GM19395 (cell line): ENCODE measurements at regions not wholly inside any gene's neighbourhood (a gene's known extent, or its start where the extent isn't known, plus 50 kb on each side); places are given as distances from the start of the nearest gene placed in this dataset.
"Not testable (repeated sequence)": the region's sequence is repeated elsewhere in the genome, so short reads cannot be mapped to it uniquely, and the experiment has no call there.

ENCODE experiments used
- ATAC-seq: cut with Tn5 transposase; IDR thresholded peaks from one replicate; pipeline ENCODE4 v1.9.1; 2021; ENCODE audit warnings: mild to moderate bottlenecking, moderate library complexity; ENCODE audit not compliant: unreplicated experiment

DNA sequence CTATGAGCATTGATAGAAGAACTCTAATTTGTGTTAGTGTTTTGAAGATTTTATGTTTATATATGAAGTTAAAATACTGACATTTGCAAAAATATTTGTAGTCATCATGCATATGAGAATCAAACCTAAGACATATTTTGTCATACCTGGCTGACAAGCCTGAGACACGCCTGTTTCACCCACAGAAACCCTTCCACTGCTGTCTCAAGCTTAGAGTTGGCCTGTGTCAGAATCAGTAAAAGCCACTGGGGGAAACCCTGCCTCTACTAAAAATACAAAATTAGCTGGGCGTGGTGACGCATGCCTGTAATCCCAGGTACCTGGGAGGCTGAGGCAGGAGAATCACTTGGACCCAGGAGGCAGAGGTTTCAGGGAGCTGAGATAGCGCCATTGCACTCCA, 218.0 kb upstream of the C1QTNF3 start:
- ATAC-seq: not testable (repeated sequence)

DNA sequence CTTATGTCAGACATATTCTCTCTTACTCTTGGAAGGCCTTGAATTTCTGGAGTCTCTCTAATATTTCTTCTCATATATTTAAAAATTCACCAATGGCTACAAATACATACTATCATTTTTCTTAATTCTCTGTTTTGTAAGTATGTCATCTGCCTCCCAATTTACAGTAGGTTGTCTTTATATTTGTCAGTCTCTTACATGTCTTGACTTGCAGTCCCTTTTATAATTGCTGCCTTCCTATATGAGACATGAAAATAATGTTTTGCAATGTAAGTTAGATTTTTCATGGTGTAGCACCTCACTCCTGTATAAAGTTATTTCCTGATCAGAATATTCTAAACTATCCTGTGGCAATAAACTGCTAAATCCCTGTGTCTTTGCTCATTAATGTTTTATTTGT, 223.1 kb upstream of the C1QTNF3 start:
- not testable (repeated sequence) for ATAC-seq

DNA sequence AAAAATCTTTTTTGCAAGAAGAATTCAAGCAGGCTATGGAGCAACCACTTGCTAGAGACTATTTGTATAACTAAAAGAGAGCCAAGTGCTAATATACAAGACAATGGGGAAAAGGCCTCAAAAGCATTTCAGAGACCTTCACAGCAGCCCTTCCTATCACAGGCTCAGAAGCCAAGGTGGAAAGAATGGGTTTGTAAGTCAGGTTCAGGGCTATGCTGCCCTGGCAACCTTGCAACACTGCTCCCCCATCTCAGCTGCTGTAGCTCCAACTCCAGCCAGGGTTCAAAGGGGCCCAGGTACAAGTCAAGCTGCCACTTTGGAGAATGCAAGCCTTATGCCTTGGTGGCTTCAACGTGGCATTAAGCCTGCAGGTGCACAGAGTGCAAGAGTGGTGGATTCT, 253.7 kb upstream of the C1QTNF3 start:
- ATAC-seq: not testable (repeated sequence)

DNA sequence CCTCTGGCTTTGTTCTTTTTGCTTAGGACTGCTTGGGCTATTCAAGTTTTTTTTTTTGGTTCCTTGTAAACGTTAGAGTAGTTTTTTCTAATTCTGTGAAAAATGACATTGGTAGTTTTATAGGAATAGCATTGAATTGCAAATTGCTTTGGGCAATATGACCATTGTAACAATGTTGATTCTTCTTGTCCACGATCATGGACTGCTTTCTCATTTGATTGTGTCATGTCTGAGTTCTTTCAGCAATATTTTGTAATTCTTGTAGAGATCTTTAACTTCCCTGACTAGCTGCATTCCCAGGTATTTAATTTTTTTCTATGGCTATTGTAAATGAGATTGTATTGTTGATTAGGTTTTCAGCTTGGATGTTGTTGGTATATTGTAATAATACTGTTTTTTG, 286.2 kb upstream of the C1QTNF3 start:
- not testable (repeated sequence) for ATAC-seq

DNA sequence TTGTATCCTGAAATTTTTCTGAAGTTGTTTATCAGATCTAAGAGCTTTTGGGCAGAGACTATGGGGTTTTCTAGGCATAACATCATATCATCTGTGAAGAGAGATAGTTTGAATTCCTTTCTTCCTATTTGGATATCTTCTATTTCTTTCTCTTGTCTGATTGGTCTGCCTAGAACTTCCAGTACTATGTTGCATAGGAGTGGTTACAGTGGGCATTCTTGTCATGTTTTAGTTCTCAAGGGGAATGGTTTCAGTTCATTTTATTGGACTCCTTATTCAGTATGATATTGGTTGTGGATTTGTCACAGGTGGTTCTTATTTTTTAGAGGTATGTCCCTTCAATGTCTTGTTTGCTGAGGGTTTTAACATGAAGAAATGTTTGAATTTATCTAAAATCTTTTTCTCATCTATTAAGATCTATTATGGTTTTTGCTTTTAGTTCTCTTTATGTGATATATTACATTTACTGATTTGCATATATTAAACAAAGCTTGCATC, 286.6 kb upstream of the C1QTNF3 start:
- ATAC-seq: not testable (repeated sequence)

DNA sequence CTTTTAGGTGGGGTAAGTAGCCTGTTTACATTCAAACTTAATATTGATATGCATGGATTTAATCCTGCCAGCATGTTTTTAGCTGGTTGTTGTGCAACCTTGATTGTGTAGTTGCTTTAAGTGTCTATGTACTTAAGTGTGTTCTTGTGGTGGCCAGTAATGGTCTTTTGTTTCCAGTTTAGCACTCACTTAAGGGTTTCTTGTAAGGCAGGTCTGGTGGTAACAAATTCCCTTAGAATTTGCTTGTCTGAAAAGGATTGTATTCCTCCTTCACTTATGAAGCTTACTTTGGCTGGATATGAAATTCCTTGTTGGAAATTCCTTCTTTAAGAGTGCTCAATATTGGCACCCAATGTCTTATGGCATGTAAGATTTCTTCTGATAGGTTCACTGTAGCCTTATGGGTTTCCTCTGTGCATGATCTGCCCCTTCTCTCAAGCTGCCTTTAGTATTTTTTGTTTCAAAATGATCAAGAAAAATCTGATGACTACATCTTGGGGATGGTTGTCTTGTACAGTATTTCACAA, 289.0 kb upstream of the C1QTNF3 start:
- ATAC-seq: not testable (repeated sequence)

DNA sequence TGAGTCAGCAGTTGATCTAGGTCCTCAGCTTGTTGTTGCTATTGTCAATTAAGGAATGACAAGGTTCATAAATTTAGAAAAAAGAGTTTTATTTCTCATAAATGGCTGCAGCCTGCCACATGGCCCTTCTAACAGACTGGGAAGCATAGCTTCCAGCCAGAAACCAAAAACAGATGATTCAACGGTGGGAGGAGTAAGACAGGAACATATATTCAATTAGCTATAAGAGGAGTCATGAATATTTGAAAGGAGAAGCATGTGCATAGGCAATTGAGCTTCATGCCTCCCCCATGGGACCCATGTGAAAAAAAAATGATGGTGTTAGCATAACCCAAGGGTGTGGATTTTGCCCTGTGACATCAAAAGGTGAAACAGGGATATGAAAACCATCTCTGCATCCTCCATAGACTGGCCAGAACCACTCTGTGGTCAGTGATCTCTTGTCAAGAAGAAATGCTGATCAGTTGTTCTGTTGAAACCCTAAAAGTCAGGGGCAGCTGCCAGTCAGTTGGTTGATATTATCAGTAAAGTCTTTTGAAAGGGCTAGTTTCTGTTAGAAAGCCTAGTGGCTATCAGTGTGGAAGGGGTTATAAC, 296.5 kb upstream of the C1QTNF3 start:
- ATAC-seq: not testable (repeated sequence)

DNA sequence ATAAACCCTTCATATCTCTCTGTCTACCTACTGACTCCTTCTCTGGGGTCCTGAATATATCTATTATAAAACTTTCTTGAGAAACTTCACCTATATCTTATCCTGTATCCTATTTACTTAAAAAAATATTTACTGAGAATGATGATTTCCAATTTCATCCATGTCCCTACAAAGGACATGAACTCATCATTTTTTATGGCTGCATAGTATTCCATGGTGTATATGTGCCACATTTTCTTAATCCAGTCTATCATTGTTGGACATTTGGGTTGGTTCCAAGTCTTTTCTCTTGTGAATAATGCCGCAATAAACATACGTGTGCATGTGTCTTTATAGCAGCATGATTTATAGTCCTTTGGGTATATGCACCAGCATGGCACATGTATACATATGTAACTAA, 301.7 kb upstream of the RAI14 start:
- ATAC-seq: not testable (repeated sequence)

DNA sequence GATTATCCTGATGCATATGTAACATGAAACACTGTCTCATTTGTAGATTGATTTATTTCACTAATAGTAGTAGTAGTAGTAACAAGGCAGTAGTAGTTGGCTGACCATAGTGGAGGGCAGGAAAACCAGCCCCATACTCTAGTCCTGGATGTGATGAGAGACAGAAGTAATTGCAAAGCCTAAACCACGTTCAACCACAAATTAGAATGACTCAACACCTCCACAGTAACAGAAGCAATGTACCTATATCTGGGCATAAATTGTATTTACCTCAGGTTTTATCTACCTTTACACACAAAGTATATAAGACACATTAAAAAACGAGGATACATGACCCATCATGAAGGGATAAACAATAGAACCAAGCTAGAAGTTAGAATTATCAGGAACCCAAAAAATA, 284.7 kb upstream of the RAI14 start:
- not testable (repeated sequence) for ATAC-seq

DNA sequence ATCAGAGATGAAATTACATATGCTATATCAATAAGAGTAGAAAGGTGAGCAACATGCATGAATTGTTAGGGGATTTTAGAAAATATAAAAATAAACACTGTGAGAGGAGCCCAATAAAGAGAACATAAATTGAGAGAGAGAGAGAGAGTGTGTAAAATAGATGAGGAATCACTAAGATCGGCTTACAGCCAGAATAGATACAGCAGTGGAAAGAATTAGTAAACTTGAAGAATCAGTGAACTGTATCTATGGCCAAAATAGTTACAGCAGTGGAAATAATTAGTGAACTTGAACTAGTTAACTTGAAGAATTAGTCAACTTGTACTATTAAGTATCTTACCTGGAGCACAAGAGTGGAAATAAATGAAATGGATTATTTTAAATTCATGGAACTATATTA, 284.3 kb upstream of the RAI14 start:
- not testable (repeated sequence) for ATAC-seq

DNA sequence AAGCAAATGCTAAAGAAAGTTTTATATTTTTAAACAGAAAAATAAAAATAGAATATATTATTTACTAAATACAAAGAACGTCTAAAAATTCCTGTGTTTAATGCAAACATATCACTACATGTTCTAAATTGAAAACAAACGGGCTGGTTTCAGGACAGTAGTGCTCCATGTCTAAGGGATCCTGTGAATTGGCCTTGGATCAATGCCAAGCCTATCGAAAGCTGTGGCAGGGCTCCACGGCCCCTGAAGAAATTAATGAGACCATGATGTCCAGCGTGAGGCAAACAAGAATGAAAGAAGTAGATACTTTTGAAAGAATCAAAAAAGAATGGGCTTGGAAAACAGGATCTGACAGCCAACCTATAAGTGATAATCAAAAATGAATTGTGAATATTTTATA, 283.4 kb upstream of the RAI14 start:
- ATAC-seq: not testable (repeated sequence)

DNA sequence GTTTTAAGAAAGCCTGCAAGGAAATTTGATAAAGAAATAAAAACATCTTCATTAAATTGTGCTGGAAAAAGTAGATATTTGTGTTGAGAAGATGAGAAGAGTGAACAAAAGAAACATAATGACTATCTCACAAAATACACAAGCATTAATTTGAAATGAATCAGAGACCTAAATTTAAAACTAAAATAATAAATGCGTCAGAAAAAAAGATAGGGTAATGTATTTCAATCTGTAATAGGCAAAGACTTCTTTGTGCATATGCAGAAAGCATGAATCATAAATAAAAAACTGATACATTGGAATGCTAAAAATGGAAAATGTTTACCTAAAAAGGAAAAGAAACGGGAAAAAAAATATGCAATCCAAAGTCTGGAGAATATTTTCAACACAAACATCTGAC, 278.5 kb upstream of the RAI14 start:
- not testable (repeated sequence) for ATAC-seq

DNA sequence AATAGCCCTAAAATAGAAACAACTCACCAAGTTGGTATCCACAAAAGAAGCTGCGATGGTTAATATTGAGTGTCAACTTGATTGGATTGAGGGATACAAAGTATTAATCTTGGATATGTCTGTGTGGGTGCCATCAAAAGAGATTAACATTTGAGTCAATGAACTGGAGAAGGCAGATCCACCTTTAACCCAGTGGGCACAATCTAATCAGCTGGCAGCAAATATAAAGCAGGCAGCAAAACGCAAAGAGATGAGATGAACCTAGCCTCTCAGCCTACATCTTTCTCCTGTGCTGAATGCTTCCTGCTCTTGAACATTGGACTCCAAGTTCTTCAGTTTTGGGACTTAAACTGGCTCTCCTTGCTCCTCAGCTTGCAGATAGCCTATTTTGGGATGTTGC, 277.6 kb upstream of the RAI14 start:
- ATAC-seq: not testable (repeated sequence)

DNA sequence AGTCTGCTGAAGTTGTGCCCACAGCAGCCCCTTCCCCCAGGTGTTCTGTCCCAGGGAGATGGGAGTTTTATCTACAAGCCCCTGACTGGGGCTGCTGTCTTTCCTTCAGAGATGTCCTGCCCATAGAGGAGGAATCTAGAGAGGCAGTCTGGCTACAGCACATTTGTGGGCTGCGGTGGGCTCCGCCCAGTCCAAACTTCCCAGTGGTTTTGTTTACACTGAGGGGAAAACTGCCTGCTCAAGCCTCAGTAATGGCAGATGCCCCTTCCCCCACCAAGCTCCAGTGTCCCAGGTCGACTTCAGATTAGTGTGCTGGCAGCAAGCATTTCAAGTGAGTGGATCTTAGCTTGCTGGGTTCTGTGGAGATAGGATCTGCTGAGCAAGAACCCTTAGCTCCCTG, 267.4 kb upstream of the RAI14 start:
- ATAC-seq: not testable (repeated sequence)

DNA sequence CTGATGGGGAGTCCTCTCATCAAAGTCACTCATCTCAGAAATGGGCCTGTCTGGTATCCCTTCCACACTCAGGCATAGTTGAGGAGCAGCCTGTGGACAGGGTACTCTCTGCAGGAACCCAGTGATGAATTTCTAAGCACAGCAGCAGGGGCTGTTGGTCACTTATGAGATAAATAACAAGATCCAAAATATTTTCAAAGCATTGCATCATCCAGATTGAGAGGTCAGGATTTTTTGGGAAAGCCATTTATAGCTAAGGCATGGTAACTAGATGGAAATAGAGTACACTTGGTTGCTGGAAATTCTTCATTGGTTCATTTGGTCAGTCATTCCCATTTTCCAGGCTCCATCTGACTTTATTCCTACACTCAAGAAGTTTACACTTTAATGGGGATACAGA, 246.8 kb upstream of the RAI14 start:
- no peak for ATAC-seq

DNA sequence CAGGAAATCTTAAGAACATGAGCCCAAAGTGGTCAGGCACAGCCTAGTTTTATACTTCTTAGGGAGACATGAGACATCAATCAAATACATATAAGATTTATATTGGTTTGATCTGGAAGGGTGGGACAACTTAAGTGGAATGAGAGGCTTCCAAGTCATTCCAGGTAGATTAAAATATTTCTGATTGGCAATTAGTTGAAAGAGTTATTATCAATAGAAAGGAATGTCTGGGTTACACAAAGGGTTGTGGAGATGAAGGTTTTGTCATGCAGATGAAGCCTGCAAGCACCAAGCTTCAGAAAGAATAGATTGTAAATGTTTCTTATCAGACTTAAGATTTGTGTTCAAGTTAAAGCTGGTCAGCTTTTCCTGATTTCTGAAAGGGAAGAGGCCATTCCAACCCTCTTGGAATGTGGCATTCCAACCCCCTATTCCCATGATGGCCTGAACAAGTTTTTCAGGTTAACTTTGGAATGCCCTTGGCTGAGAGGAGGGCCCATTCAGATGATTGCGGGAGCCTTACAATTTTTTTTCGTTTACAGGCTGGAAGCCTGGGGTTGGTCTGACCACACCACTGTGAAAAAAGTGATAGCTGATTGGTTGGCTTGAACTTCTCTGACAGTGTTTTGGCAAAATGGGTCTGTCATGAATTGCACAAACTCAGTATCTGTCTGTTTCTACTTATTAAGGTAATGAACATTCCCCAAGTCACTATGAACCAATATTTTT, 245.6 kb upstream of the RAI14 start:
- no peak for ATAC-seq

DNA sequence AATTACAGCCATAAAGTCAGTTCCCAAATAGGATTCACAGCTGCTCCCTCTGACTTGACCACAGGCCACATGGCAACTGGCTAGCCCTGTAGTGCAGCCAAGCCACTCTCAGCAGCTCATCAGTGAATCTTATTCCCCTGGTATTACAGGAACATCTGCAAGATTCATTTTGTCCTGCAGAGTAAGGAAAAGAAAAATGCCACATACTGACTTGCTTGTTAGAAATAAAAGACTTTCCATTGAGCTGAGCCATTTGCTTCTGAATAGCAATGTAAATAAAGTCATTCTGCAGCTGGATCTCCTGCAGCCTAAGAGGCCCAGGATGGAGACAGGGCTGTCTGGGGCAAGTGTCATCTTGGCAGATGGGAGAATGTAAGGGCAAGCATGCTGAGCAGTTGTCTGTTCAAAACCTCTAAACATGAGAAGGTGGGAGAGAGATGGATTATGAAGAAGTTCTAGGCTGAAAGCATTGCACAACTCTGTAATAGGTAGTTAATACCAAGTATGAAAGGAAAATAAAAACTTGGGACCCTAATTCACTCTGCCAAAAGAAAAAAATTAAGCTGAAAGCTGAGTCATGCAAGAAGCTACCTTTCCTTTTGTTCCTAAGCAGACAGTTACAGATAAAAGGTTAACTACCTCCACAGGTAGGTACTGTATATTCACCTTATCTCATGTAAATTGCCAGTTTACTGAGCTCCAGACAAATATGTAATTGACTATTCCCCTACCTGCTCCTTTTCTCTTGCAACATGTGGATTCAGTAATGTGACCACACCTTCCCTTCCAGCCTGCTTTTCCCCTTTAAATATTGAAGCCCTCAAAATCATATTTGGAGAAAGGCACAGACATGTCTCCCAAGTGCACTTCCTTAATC, 244.4 kb upstream of the RAI14 start:
- no peak for ATAC-seq

DNA sequence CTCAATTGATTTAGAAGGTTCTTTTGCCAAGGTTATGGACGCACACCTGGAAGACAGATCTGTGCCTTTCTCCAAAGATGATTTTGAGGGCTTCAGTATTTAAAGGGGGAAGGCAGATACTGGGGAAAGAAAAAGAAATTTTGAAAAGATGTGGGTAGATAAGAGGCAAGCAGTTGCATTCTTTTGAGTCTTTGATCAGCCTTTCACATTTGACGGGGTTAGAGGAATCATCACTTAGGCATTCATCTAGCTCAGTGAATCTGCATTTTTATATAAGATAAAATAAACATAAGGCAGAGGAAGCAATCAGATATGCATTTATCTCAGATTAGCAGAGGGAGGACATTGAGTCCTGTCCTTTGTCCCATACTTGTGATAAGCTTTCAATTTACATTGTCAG, 243.4 kb upstream of the RAI14 start:
- no peak for ATAC-seq

DNA sequence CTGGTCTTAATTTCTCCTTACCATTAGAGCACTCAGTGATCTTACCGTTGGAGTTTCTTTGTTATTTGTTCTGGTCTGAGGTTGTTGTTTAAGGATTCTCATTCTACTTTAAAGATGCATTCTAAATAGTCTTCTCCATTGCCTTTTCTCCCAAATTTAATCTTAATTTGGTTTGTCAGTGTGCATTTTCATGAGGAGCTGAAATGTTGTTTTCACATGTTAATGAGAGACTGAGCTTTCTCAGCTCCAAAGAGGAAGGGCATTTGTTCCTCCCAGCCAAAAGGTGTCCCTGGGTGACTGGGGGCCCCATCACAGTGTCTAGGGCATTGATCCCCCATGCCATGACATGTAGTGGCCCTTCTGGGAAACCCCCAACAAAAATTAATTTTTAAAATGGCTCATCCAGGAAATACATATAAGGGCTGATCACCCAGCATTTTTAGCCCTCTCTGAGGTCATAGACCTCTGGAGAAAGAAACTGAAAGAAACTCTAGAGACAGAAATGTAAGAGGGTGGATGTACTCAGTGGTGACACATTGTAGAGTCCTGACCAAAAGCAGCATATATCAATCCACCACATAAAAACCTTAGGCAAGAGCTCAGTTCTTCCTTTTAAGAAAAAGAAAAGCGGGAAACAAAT, 240.4 kb upstream of the RAI14 start:
- peak; percentile 99 for ATAC-seq

DNA sequence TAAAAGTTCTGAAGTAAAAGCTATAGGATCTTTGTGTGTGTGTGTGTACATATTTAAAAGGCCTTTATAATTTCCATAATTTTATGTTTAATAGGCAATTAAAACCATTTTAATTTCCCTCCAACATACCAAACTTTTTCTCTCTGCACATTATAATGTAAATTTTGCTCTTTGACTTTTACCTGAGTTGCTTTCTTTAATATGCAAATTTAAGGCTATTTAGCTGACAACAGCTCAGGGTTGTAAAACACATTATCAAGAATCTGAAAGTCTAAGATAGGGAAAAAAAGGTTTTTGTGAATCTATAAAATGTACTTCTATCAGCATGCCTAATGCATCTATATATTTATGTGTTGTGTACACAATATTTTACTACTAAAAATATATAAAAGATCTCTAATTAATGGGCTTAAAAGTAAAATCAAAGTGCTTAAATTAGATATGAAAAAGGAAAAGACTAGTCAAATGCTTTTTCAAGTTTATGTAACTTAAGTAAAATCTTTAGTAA, 239.6 kb upstream of the RAI14 start:
- no peak for ATAC-seq

DNA sequence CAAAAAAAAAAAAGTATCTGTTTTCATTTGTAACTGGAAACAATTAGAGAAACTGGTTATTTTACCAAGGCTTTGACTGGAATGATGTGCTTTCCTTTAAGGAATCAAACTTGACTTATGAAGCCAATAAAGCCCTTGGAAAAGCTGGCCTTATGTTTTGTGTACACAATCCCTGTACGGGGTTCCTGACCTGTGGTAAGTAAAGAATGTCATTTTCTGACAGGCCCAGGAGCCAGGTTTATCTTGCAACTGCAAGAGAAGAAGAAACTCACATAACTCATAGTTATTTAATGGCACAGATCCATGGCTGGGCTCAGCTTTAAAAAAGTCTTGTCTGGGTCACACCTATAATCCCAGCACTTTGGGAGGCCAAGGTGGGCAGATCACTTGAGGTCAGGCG, 235.9 kb upstream of the RAI14 start:
- not testable (repeated sequence) for ATAC-seq
